Rectal smooth muscle tissue (tissue), 1 donor: ENCODE measurements at regions not wholly inside any gene's neighbourhood (a gene's known extent, or its start where the extent isn't known, plus 50 kb on each side); places are given as distances from the start of the nearest gene placed in this dataset.
"Not testable (repeated sequence)": the region's sequence is repeated elsewhere in the genome, so short reads cannot be mapped to it uniquely, and the experiment has no call there.

ENCODE experiments used
- H3K27ac ChIP-seq: one replicate; pipeline ENCODE4 v1.7.0; 2013; ENCODE audit warnings: low read depth, low read length, inconsistent platforms
- H3K27me3 ChIP-seq: one replicate; pipeline ENCODE4 v1.7.0; 2013; ENCODE audit warnings: low read length; ENCODE audit not compliant: control insufficient read depth, insufficient read depth
- H3K36me3 ChIP-seq: one replicate; pipeline ENCODE4 v1.7.0; 2013; ENCODE audit warnings: low read length; ENCODE audit not compliant: control insufficient read depth, insufficient read depth
- H3K4me1 ChIP-seq: one replicate; pipeline ENCODE4 v1.7.0; 2013; ENCODE audit warnings: low read length; ENCODE audit not compliant: control insufficient read depth, insufficient read depth
- H3K4me3 ChIP-seq: one replicate; pipeline ENCODE4 v1.7.0; 2013; ENCODE audit warnings: low read length
- H3K9ac ChIP-seq: one replicate; pipeline ENCODE4 v1.7.0; 2013; ENCODE audit warnings: low read length

DNA sequence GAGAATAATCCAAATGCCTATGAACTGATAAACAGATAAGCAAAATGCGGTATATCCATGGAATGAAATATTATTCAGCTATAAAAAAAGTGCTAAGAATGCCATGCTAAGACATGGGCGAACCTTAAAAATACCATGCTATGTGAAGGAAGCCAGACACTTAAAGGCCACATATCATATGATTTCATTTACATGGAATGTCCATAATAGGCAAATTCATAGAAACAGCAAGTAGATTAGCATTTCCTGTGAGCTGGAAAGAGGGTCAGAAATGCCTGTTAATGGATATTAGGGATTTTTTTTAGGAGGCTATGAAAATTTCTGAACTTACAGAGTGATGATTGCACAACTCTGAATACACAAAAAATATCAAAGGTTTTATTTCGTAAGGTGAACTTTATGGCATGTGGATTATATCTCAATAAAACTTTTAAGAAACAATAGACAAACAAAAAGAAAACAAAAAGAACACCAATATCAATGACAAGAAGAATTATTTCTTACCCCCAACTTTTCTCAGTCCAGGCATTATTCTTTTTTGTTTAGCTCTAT is 1207.7 kb downstream of the SUCLG1 start:
- Histone ChIP-seq H3K4me3 (no peak overlapping the region), H3K36me3 (no peaks in the 10 kb centered on the region), H3K27me3 (no peaks in the 10 kb centered on the region), H3K27ac (no peak overlapping the region), H3K9ac (no peak overlapping the region), H3K4me1 (no peaks in the 10 kb centered on the region)

DNA sequence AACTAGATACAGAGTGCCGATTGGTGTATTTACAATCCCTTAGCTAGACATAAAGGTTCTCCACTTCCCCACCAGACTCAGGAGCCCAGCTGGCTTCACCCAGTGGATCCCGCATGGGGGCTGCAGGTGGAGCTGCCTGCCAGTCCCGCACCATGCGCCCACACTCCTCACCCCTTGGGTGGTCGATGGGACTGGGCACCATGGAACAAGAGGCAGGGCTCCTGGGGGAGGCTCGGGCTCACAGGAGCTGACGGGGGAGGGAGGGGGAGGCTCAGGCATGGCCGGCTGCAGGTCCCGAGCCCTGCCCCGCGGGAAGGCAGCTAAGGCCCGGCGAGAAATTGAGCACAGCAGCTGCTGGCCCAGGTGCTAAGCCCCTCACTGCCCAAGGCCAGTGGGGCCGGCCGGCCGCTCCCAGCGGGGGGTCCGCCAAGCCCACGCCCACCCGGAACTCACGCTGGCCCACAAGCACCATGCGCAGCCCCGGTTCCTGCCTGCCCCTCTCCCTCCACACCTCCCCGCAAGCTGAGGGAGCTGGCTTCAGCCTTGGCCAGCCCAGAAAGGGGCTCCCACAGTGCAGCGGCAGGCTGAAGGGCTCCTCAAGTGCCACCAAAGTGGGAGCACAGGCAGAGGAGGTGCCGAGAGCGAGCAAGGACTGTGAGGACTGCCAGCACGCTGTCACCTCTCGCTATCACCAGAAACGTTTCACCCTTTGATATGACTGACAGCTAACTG is 1213.1 kb downstream of the SUCLG1 start:
- H3K36me3 ChIP-seq, H3K4me3 ChIP-seq, H3K9ac ChIP-seq, H3K4me1 ChIP-seq, H3K27me3 ChIP-seq, H3K27ac ChIP-seq: not testable (repeated sequence)

GRCh38 chr2:83240611-83241010 is 1218.5 kb downstream of the SUCLG1 start:
- Histone ChIP-seq H3K27ac (no peak overlapping the region), H3K4me3 (no peak overlapping the region), H3K27me3 (no peaks in the 10 kb centered on the region), H3K36me3 (no peaks in the 10 kb centered on the region), H3K9ac (no peak overlapping the region), H3K4me1 (no peaks in the 10 kb centered on the region)

- H3K4me1 ChIP-seq = no peaks in the 10 kb centered on the region
- no peaks in the 10 kb centered on the region for H3K36me3 ChIP-seq
- no peak overlapping the region for H3K9ac ChIP-seq
- no peak overlapping the region for H3K27ac ChIP-seq
- no peaks in the 10 kb centered on the region for H3K27me3 ChIP-seq
- H3K4me3 ChIP-seq = no peak overlapping the region
These were observed 1221.0 kb downstream of the SUCLG1 start for GRCh38 chr2:83238111-83238510.

- no peaks in the 10 kb centered on the region for H3K4me1 ChIP-seq
- no peaks in the 10 kb centered on the region for H3K36me3 ChIP-seq
- no peak overlapping the region for H3K27ac ChIP-seq
- H3K27me3 ChIP-seq = no peaks in the 10 kb centered on the region
- no peak overlapping the region for H3K4me3 ChIP-seq
- H3K9ac ChIP-seq = no peak overlapping the region
These were observed 1224.8 kb downstream of the SUCLG1 start for GRCh38 chr2:83234246-83234645.

GRCh38 chr2:83233781-83234180 is 1225.3 kb downstream of the SUCLG1 start:
- H3K4me1 ChIP-seq = no peaks in the 10 kb centered on the region
- H3K9ac ChIP-seq = no peak overlapping the region
- H3K27ac ChIP-seq = no peak overlapping the region
- H3K27me3 ChIP-seq = no peaks in the 10 kb centered on the region
- H3K4me3 ChIP-seq = no peak overlapping the region
- H3K36me3 ChIP-seq = no peaks in the 10 kb centered on the region

DNA sequence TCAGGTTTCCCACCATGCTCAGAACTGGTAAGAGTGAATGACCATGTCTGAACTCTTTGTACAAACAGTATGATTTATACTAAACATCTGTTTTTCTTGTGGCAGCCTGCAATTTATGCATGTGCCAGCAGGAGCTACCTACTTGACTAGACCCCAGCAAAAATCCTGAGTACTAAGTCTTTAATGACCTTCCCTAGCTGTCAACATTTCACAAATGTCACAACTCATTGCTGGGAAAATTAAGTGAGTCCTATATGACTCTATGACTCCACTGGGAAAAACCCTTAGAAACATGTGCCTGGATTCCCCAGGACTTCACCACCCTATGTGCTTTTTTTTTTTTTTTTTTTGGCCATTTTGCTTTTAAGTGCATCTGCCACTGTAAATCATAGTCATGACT is 1225.8 kb downstream of the SUCLG1 start:
- no peaks in the 10 kb centered on the region for H3K4me1 ChIP-seq
- H3K27ac ChIP-seq = no peak overlapping the region
- no peak overlapping the region for H3K9ac ChIP-seq
- no peak overlapping the region for H3K4me3 ChIP-seq
- no peaks in the 10 kb centered on the region for H3K36me3 ChIP-seq
- no peaks in the 10 kb centered on the region for H3K27me3 ChIP-seq

DNA sequence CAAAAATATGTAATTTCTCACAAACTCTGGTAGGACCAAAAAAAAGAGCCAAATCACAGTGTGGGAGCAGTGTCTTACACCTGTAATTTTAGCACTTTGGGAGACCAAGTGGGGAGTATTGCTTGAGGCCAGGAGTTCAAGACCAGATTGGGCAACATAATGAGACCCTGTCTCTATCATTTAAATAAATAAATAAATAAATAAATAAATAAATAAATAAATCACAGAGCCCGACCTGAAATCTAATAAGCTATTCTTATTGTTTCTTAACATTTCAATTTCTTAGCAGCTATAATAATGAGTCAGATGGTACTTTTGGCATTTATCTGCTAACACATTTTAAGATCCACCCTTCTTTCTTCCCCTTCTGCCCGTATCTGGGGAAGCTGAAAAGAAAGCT is 1229.6 kb downstream of the SUCLG1 start:
- H3K4me3 ChIP-seq = no peak overlapping the region
- no peak overlapping the region for H3K27ac ChIP-seq
- H3K27me3 ChIP-seq = no peaks in the 10 kb centered on the region
- no peak overlapping the region for H3K9ac ChIP-seq
- H3K4me1 ChIP-seq = no peaks in the 10 kb centered on the region
- no peaks in the 10 kb centered on the region for H3K36me3 ChIP-seq

GRCh38 chr2:83224591-83225200 is 1234.4 kb downstream of the SUCLG1 start:
- H3K9ac ChIP-seq = no peak overlapping the region
- H3K36me3 ChIP-seq = no peaks in the 10 kb centered on the region
- no peaks in the 10 kb centered on the region for H3K4me1 ChIP-seq
- H3K27me3 ChIP-seq = no peaks in the 10 kb centered on the region
- H3K4me3 ChIP-seq = no peak overlapping the region
- no peak overlapping the region for H3K27ac ChIP-seq

GRCh38 chr2:83221258-83221657 is 1237.8 kb downstream of the SUCLG1 start:
- Histone ChIP-seq H3K27ac (no peak overlapping the region), H3K4me1 (no peaks in the 10 kb centered on the region), H3K9ac (no peak overlapping the region), H3K36me3 (no peaks in the 10 kb centered on the region), H3K27me3 (no peaks in the 10 kb centered on the region), H3K4me3 (no peak overlapping the region)

DNA sequence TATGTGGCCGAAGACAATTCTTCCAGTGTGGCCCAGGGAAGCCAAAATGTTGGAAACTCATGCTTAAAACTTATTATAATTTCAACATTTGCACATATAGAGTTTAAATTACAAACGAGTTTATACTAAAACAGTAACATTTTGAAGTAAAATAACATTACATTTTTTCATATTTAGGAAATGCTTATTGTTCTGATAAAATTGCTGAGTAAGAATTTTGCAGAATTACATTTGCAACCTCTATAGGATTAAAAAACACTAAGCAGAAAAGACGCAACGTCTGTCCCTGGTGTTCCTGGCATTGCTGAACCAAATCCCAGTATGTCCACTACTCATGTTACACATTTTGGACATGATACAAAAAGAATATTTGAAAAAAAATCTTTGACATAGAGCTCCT is 1241.2 kb downstream of the SUCLG1 start:
- Histone ChIP-seq H3K4me1 (no peaks in the 10 kb centered on the region), H3K4me3 (no peak overlapping the region), H3K36me3 (no peaks in the 10 kb centered on the region), H3K27ac (no peak overlapping the region), H3K9ac (no peak overlapping the region), H3K27me3 (no peaks in the 10 kb centered on the region)

DNA sequence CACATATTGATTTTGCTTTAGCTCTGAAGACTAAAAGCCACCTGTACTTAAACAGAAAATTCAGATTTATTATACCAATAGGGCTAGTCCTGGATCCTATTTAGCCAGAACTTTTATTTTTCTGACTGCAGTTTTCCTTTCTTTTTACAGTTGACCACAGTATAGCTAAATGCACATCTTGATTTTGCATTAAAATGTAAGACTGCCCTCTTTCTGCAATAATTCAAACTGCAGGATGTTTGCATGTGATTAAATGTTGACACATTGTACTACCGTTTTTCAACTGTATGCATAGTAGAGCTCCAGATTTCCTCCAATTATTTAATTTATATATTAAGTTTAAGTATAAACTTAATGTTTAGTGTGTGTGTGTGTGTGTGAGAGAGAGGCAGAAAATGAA is 1262.9 kb downstream of the SUCLG1 start:
- Histone ChIP-seq H3K27me3 (no peaks in the 10 kb centered on the region), H3K36me3 (no peaks in the 10 kb centered on the region), H3K9ac (no peak overlapping the region), H3K27ac (no peak overlapping the region), H3K4me3 (no peak overlapping the region), H3K4me1 (no peaks in the 10 kb centered on the region)

DNA sequence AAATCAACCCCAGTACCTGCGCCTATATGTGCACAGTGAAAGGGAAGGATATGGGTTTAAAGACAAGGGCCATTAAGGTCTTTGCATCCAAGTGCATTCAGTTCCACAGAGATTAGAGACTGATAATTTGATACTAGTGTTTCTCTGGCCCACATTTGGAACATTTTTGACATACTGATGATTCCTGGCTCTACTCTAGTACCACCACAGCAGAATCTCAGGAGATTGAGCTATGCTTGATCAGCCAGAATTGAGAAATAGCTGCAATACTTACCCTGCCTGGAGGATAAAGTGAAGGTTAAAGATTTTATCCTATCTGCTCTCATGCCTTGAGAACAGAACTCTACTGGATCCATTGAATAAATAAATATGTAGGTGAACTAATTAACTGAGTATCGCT is 1267.8 kb downstream of the SUCLG1 start:
- Histone ChIP-seq H3K4me3 (no peak overlapping the region), H3K27ac (no peak overlapping the region), H3K4me1 (no peaks in the 10 kb centered on the region), H3K27me3 (no peaks in the 10 kb centered on the region), H3K36me3 (no peaks in the 10 kb centered on the region), H3K9ac (no peak overlapping the region)
